Colonic mucosa (tissue), 4 donors: ENCODE measurements at regions not wholly inside any gene's neighbourhood (a gene's known extent, or its start where the extent isn't known, plus 50 kb on each side); places are given as distances from the start of the nearest gene placed in this dataset.

Source experiments
- DNase-seq: peaks from one replicate; pipeline ENCODE4 v3.0.0-alpha.2; 2020
- H3K27ac ChIP-seq: fragments of 200-600 bp; one replicate; pipeline ENCODE4 v1.8.0; 2021
- H3K27me3 ChIP-seq: fragments of 200-600 bp; one replicate; pipeline ENCODE4 v1.8.0; 2021
- H3K36me3 ChIP-seq: fragments of 200-600 bp; one replicate; pipeline ENCODE4 v1.8.0; 2021
- H3K4me1 ChIP-seq: fragments of 200-600 bp; one replicate; pipeline ENCODE4 v1.8.0; 2021; ENCODE audit warnings: mild to moderate bottlenecking
- H3K4me3 ChIP-seq: fragments of 200-600 bp; one replicate; pipeline ENCODE4 v1.8.0; 2021
- H3K9ac ChIP-seq, 2 donors: one replicate each; pipeline ENCODE4 v1.7.0; 2013; ENCODE audit warnings: control low read depth in 2 of 2, low read depth in 2 of 2, low read length in 2 of 2
- H3K9me3 ChIP-seq: fragments of 200-600 bp; one replicate; pipeline ENCODE4 v1.8.0; 2021
- CTCF ChIP-seq: fragments of 200-600 bp; IDR thresholded peaks from one replicate; pipeline ENCODE4 v1.8.0; 2022; ENCODE audit warnings: antibody characterized with exemption, mild to moderate bottlenecking
- intact Hi-C: fragments of 100-400 bp; cut with DNase I; formaldehyde crosslinking; loops from one replicate; pipeline ENCODE4 v1.14.1; 2022
- donor health status: healthy.
- donor health status: DM: no; HTN: no; CAD: no.
- donor health status: DM: no; HTN: no; CAD: no.

GRCh38 chr1:73343947-73344346 lies 854.0 kb downstream of the LRRIQ3 start:
- Histone ChIP-seq H3K9me3 (no peaks in the 10 kb centered on the region), H3K36me3 (no peaks in the 10 kb centered on the region), H3K4me3 (no peak overlapping the region), H3K4me1 (no peaks in the 10 kb centered on the region), H3K9ac (no peak overlapping the region), H3K27ac (no peak overlapping the region), H3K27me3 (no peaks in the 10 kb centered on the region)
- TF ChIP-seq CTCF: no peak
- intact Hi-C loops: no loop called here
- no peak for DNase-seq

DNA sequence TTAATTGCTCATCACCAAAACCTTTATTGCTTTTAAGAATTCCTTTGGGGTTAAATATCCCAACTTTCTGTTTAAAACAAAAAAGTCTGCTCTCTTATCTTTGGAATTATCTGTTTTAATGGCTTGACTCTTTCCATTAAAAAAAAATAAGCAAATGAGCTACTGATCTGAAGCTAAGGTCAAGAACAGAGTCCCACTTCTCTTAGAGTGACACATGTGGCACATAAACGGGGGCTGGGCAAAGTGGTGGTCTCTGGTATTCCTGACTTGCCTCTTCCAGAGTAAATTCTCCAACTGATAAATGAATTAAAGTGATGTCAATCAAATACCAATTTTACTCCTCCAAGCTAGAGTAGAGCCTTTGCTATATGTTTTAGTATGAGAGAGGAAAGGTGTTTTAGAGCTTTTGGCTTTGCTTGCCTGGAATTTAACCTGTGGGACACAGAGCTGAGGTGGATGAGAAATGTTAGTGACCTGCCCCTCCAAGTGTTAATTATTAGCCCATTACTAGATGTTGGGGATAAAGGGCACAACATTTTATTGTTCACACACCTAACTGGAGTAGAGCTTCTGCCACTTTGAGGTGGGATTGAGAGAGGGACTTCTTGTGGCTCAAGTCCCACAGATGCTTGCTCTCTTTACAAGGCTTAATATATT lies 864.0 kb downstream of the LRRIQ3 start:
- H3K9me3 ChIP-seq: no peaks in the 10 kb centered on the region
- H3K9ac ChIP-seq: no peak overlapping the region
- H3K4me3 ChIP-seq: no peak overlapping the region
- intact Hi-C loops: no loop called here
- no peak overlapping the region for H3K27ac ChIP-seq
- no peak for DNase-seq
- TF ChIP-seq CTCF: no peak
- no peaks in the 10 kb centered on the region for H3K27me3 ChIP-seq
- no peaks in the 10 kb centered on the region for H3K36me3 ChIP-seq
- no peaks in the 10 kb centered on the region for H3K4me1 ChIP-seq

GRCh38 chr1:73331726-73332125 lies 866.2 kb downstream of the LRRIQ3 start:
- Histone ChIP-seq H3K4me3 (no peak overlapping the region), H3K4me1 (no peaks in the 10 kb centered on the region), H3K27ac (no peak overlapping the region), H3K27me3 (no peaks in the 10 kb centered on the region), H3K36me3 (no peaks in the 10 kb centered on the region), H3K9me3 (no peaks in the 10 kb centered on the region), H3K9ac (no peak overlapping the region)
- no peak for DNase-seq
- intact Hi-C loops: no loop called here
- no peak for TF ChIP-seq CTCF

- no peaks in the 10 kb centered on the region for H3K36me3 ChIP-seq
- H3K4me3 ChIP-seq: no peak overlapping the region
- no peak overlapping the region for H3K27ac ChIP-seq
- H3K27me3 ChIP-seq: no peaks in the 10 kb centered on the region
- no peaks in the 10 kb centered on the region for H3K4me1 ChIP-seq
- H3K9me3 ChIP-seq: no peaks in the 10 kb centered on the region
- no peak for TF ChIP-seq CTCF
- DNase-seq: no peak
- H3K9ac ChIP-seq: no peak overlapping the region
- intact Hi-C loops: no loop called here
Measured at GRCh38 chr1:73327998-73328397, 870.0 kb downstream of the LRRIQ3 start.

GRCh38 chr1:73327180-73327793 lies 870.7 kb downstream of the LRRIQ3 start:
- Histone ChIP-seq H3K4me3 (no peak overlapping the region), H3K4me1 (no peaks in the 10 kb centered on the region), H3K27me3 (no peaks in the 10 kb centered on the region), H3K9me3 (no peaks in the 10 kb centered on the region), H3K36me3 (no peaks in the 10 kb centered on the region), H3K27ac (no peak overlapping the region), H3K9ac (no peak overlapping the region)
- intact Hi-C loops: no loop called here
- DNase-seq: no peak
- no peak for TF ChIP-seq CTCF
